SK-N-SH (cell line): ENCODE measurements at regions not wholly inside any gene's neighbourhood (a gene's known extent, or its start where the extent isn't known, plus 50 kb on each side); places are given as distances from the start of the nearest gene placed in this dataset.
A peak's percentile ranks its signal among the peaks of the same experiment; 100 is the strongest.

Experiments used
- CTCF ChIA-PET: fragments of 300-600, 350-600 bp; formaldehyde crosslinking; extraction: SDS; loops from one replicate; lab custom pipeline; 2021; lab: Yijun Ruan, JAX
- POLR2A ChIA-PET: fragments of 350-600 bp; sonication (Branson Sonifier 250); formaldehyde crosslinking; extraction: SDS; loops from one replicate; lab custom pipeline; 2020; ENCODE audit warnings: antibody characterized with exemption, inconsistent platforms; lab: Yijun Ruan, JAX
- DNase-seq: peaks from one replicate; pipeline ENCODE4 v3.0.0; 2012
- H2AFZ ChIP-seq: fragments of 200-600 bp; sonication (generic); 2 replicates; pipeline ENCODE4 v1.8.1; 2016; ENCODE audit warnings: antibody characterized with exemption, mild to moderate bottlenecking, low read depth
- H3F3A ChIP-seq: fragments of 200-600 bp; sonication (generic); replicated peaks from 2 replicates; pipeline ENCODE3; 2016; ENCODE audit warnings: antibody characterized with exemption, mild to moderate bottlenecking; ENCODE audit not compliant: insufficient read depth
- H3K27ac ChIP-seq, 2 experiments: fragments of 200-500 bp in 1 of 2; fragments of 200-600 bp in 1 of 2; sonication (Bioruptor generic) in 1 of 2; sonication (generic), shearing (Covaris generic) in 1 of 2; 2 replicates each; pipeline versions ENCODE4 v1.5.1 to v1.6.1; 2014 to 2016; ENCODE audit warnings: low read depth in 2 of 2, inconsistent platforms in 1 of 2, low read length in 1 of 2, mild to moderate bottlenecking in 1 of 2, mixed read lengths in 1 of 2
- H3K27me3 ChIP-seq: fragments of 200-600 bp; sonication (generic), shearing (Covaris generic); 2 replicates; pipeline ENCODE4 v1.6.1; 2016; ENCODE audit warnings: mixed run types; ENCODE audit not compliant: insufficient read depth
- H3K36me3 ChIP-seq, 2 experiments: fragments of 200-500 bp in 1 of 2; fragments of 200-600 bp in 1 of 2; sonication (Bioruptor generic) in 1 of 2; sonication (generic) in 1 of 2; replicated peaks in 1 of 2; 2 replicates each; pipeline versions ENCODE3 to v1.5.1; 2014 to 2016; ENCODE audit warnings: low read length in 1 of 2, mild to moderate bottlenecking in 1 of 2; ENCODE audit not compliant: insufficient read depth in 2 of 2, control insufficient read depth in 1 of 2
- H3K4me1 ChIP-seq, 2 experiments: fragments of 200-500 bp in 1 of 2; fragments of 200-600 bp in 1 of 2; sonication (Bioruptor generic) in 1 of 2; sonication (generic), shearing (Covaris generic) in 1 of 2; 2 replicates each; pipeline versions ENCODE4 v1.5.1 to v1.6.1; 2014 to 2016; ENCODE audit warnings: low read depth in 1 of 2, low read length in 1 of 2, mixed run types in 1 of 2; ENCODE audit not compliant: insufficient read depth in 2 of 2, control insufficient read depth in 1 of 2
- H3K4me2 ChIP-seq: fragments of 200-600 bp; sonication (generic), shearing (Covaris generic); 2 replicates; pipeline ENCODE4 v1.6.1; 2017; ENCODE audit warnings: mixed run types
- H3K4me3 ChIP-seq, 2 experiments: fragments of 200-500 bp in 1 of 2; fragments of 200-600 bp in 1 of 2; sonication (Bioruptor generic) in 1 of 2; sonication (generic), shearing (Covaris generic) in 1 of 2; 2 replicates each; pipeline versions ENCODE4 v1.5.1 to v1.8.1; 2014 to 2016; ENCODE audit warnings: low read depth in 2 of 2, inconsistent platforms in 1 of 2, low read length in 1 of 2, mild to moderate bottlenecking in 1 of 2, mixed read lengths in 1 of 2, moderate library complexity in 1 of 2
- H3K79me2 ChIP-seq: fragments of 200-600 bp; sonication (generic); 2 replicates; pipeline ENCODE4 v1.8.1; 2017; ENCODE audit warnings: mild to moderate bottlenecking; ENCODE audit not compliant: insufficient read depth
- H3K9ac ChIP-seq: fragments of 200-600 bp; sonication (generic); 2 replicates; pipeline ENCODE4 v1.6.1; 2017; ENCODE audit warnings: mixed run types
- H3K9me2 ChIP-seq: fragments of 200-600 bp; sonication (generic); 2 replicates; pipeline ENCODE4 v1.6.1; 2017; ENCODE audit warnings: mixed run types
- H3K9me3 ChIP-seq: fragments of 200-600 bp; sonication (generic); 2 replicates; pipeline ENCODE4 v1.6.1; 2017; ENCODE audit warnings: mixed run types, mild to moderate bottlenecking, moderate library complexity
- H4K20me1 ChIP-seq: fragments of 200-600 bp; sonication (generic); 2 replicates; pipeline ENCODE4 v1.6.1; 2017; ENCODE audit warnings: mild to moderate bottlenecking, mixed run types; ENCODE audit not compliant: insufficient read depth
- CHD2 ChIP-seq: fragments of 150-350 bp; IDR thresholded peaks from 2 replicates; pipeline ENCODE4 v1.6.1; 2018; ENCODE audit warnings: low read length; ENCODE audit not compliant: partially characterized antibody
- ELF1 ChIP-seq: IDR thresholded peaks from 2 replicates; pipeline ENCODE4 v1.4.0; 2012
- EP300 ChIP-seq, 2 experiments: IDR thresholded peaks; 2 replicates each; pipeline versions ENCODE4 v1.4.0 to v1.6.1; 2012; ENCODE audit warnings: borderline replicate concordance in 1 of 2, low read depth in 1 of 2, low read length in 1 of 2
- EZH2phosphoT487 ChIP-seq: fragments of 200-600 bp; sonication (generic); IDR thresholded peaks from 2 replicates; pipeline ENCODE4 v1.6.1; 2017; ENCODE audit warnings: low read depth, mixed run types, mild to moderate bottlenecking, antibody characterized with exemption, moderate library complexity, borderline replicate concordance
- FOSL2 ChIP-seq: IDR thresholded peaks from 2 replicates; pipeline ENCODE4 v1.4.0; 2012; ENCODE audit warnings: low read depth, mild to moderate bottlenecking, moderate library complexity, borderline replicate concordance
- FOXJ3 ChIP-seq: sonication (generic); formaldehyde crosslinking; IDR thresholded peaks from 2 replicates; pipeline ENCODE4 v1.5.1; 2020; ENCODE audit warnings: mild to moderate bottlenecking, missing genetic modification reagents
- FOXM1 ChIP-seq: IDR thresholded peaks from 2 replicates; pipeline ENCODE4 v1.4.0; 2012; ENCODE audit warnings: low read depth, mild to moderate bottlenecking
- GABPA ChIP-seq: IDR thresholded peaks from 2 replicates; pipeline ENCODE4 v1.4.0; 2012; ENCODE audit warnings: low read depth, mild to moderate bottlenecking
- GATA2 ChIP-seq: sonication (generic); formaldehyde crosslinking; IDR thresholded peaks from 2 replicates; pipeline ENCODE4 v1.5.0; 2020; ENCODE audit warnings: mild to moderate bottlenecking, missing genetic modification reagents
- JUND ChIP-seq: IDR thresholded peaks from 2 replicates; pipeline ENCODE4 v1.4.0; 2012
- MAX ChIP-seq: IDR thresholded peaks from 2 replicates; pipeline ENCODE4 v1.4.0; 2012; ENCODE audit warnings: low read depth
- MEF2A ChIP-seq: IDR thresholded peaks from 2 replicates; pipeline ENCODE4 v1.4.0; 2012; ENCODE audit warnings: low read depth, borderline replicate concordance
- MXI1 ChIP-seq: IDR thresholded peaks from 2 replicates; pipeline ENCODE4 v1.6.1; 2012; ENCODE audit warnings: mild to moderate bottlenecking, low read depth, low read length, improper control_type of control experiment
- NFIC ChIP-seq: IDR thresholded peaks from 2 replicates; pipeline ENCODE4 v1.4.0; 2012; ENCODE audit warnings: borderline replicate concordance
- RAD21 ChIP-seq: IDR thresholded peaks from 2 replicates; pipeline ENCODE4 v1.6.1; 2012; ENCODE audit warnings: mild to moderate bottlenecking, low read length
- RCOR1 ChIP-seq: fragments of 150-350 bp; IDR thresholded peaks from 2 replicates; pipeline ENCODE4 v1.6.1; 2017; ENCODE audit warnings: antibody characterized with exemption, low read length
- REST ChIP-seq: IDR thresholded peaks from 2 replicates; pipeline ENCODE4 v1.6.1; 2012; ENCODE audit warnings: mild to moderate bottlenecking, low read depth, low read length, moderate library complexity
- RFX5 ChIP-seq: IDR thresholded peaks from 2 replicates; pipeline ENCODE4 v1.6.1; 2012; ENCODE audit warnings: mild to moderate bottlenecking, improper control_type of control experiment, low read length
- RXRA ChIP-seq: IDR thresholded peaks from 2 replicates; pipeline ENCODE4 v1.4.0; 2012; ENCODE audit warnings: low read depth, mild to moderate bottlenecking, borderline replicate concordance
- SMC3 ChIP-seq: IDR thresholded peaks from 2 replicates; pipeline ENCODE4 v1.6.1; 2012; ENCODE audit warnings: low read depth, low read length, improper control_type of control experiment
- TAF1 ChIP-seq: IDR thresholded peaks from 2 replicates; pipeline ENCODE4 v1.6.1; 2012; ENCODE audit warnings: low read depth, mild to moderate bottlenecking, low read length, moderate library complexity, borderline replicate concordance
- TCF12 ChIP-seq: IDR thresholded peaks from 2 replicates; pipeline ENCODE4 v1.4.0; 2012
- TEAD4 ChIP-seq: IDR thresholded peaks from 2 replicates; pipeline ENCODE4 v1.4.0; 2012; ENCODE audit warnings: mild to moderate bottlenecking, borderline replicate concordance; ENCODE audit not compliant: insufficient read depth
- USF1 ChIP-seq: IDR thresholded peaks from 2 replicates; pipeline ENCODE4 v1.4.0; 2012; ENCODE audit warnings: low read depth, borderline replicate concordance
- USF2 ChIP-seq: fragments of 150-350 bp; IDR thresholded peaks from 2 replicates; pipeline ENCODE4 v1.6.1; 2017; ENCODE audit warnings: antibody characterized with exemption, low read length, low read depth, borderline replicate concordance
- YY1 ChIP-seq: IDR thresholded peaks from 2 replicates; pipeline ENCODE4 v1.4.0; 2012; ENCODE audit warnings: low read depth, mild to moderate bottlenecking
- ZBTB33 ChIP-seq: IDR thresholded peaks from 2 replicates; pipeline ENCODE4 v1.4.0; 2012; ENCODE audit warnings: low read depth, borderline replicate concordance
- WGBS: methylation state at CpG from one replicate; pipeline ENCODE4 v1.1.6; 2017; ENCODE audit warnings: low lambda C conversion rate; 5-methylcytosine and 5-hydroxymethylcytosine counted together

GRCh38 chr1:59043796-59044195 is 253.1 kb upstream of the FGGY start:
- Histone ChIP-seq H2AFZ (peak overlapping the region; percentile 15; the same call in 1 of the 2 replicates), H3K27me3 (no peaks in the 10 kb centered on the region), H3K4me2 (peak overlapping the region; percentile 61), H3K36me3 (peaks cover 0 to 4% of the 10 kb centered on the region in 2 experiments), H3K9me2 (no peaks in the 10 kb centered on the region), H3K27ac (peak overlapping the region; percentile 70 to 80; a peak in 3 of 4 replicates), H3K9me3 (no peaks in the 10 kb centered on the region), H4K20me1 (no peaks in the 10 kb centered on the region), H3K9ac (no peak overlapping the region), H3K4me1 (peaks cover 8 to 28% of the 10 kb centered on the region in 2 experiments), H3F3A (peaks cover 12% of the 10 kb centered on the region), H3K4me3 (no peak overlapping the region), H3K79me2 (no peaks in the 10 kb centered on the region)
- DNase-seq: no peak
- ChIA-PET CTCF (interaction anchor here (0.7 kb wide), 1 partner anchor 655 kb away, joined by 3 read pairs; no protein-coding TSS in a partner anchor), POLR2A (no interaction called here)
- 0% methylated on average over 4 of the region's 4 CpGs for WGBS
- TF ChIP-seq NFIC: peak; percentile 99
- no peak for TF ChIP-seq MXI1
- peak; percentile 99 for TF ChIP-seq RXRA
- peak; percentile 97 for TF ChIP-seq TEAD4
- peak; percentile 99 for TF ChIP-seq TCF12
- peak; percentile 48; the same call in 1 of the 2 replicates for TF ChIP-seq ELF1
- no peak for TF ChIP-seq USF1
- peak; percentile 90 for TF ChIP-seq MAX
- TF ChIP-seq FOXJ3 (CRISPR knock-in tag): no peak
- TF ChIP-seq ZBTB33: 0 out of 2 replicates have a peak, but pooled peaks have one; percentile 78
- TF ChIP-seq GABPA: peak; percentile 42; the same call in 1 of the 2 replicates
- TF ChIP-seq MEF2A: peak; percentile 76; the same call in 1 of the 2 replicates
- TF ChIP-seq RFX5: no peak
- TF ChIP-seq EZH2phosphoT487: no peak
- TF ChIP-seq FOSL2: peak; percentile 63; the same call in 1 of the 2 replicates
- no peak for TF ChIP-seq USF2
- peak; percentile 94 for TF ChIP-seq FOXM1
- TF ChIP-seq EP300 (IDR thresholded peaks at IDR 0.05; ENCODE audit: borderline replicate concordance in 1 of 2, low read depth in 1 of 2, low read length in 1 of 2): peak; percentile 71 to 99
- TF ChIP-seq REST: no peak
- peak; percentile 48 for TF ChIP-seq GATA2 (CRISPR knock-in tag)
- no peak for TF ChIP-seq RAD21
- no peak for TF ChIP-seq CHD2
- no peak for TF ChIP-seq YY1
- no peak for TF ChIP-seq TAF1
- TF ChIP-seq SMC3: no peak; the same call in 1 of the 2 replicates
- 0 out of 2 replicates have a peak, but pooled peaks have one; percentile 24 for TF ChIP-seq RCOR1
- TF ChIP-seq JUND: peak; percentile 90
